ENCODE measurements at regions not wholly inside any gene's neighbourhood (a gene's known extent, or its start where the extent isn't known, plus 50 kb on each side); places are given as distances from the start of the nearest gene placed in this dataset.

- Histone ChIP-seq H3K9me2 (replicated peaks; ENCODE audit: insufficient read depth, low read length) (no peaks in the 10 kb centered on the region), H3K27me3 (replicated peaks; ENCODE audit: insufficient read depth, low read length) (no peaks in the 10 kb centered on the region), H3K9me3 (replicated peaks; ENCODE audit: insufficient read depth, low read length) (no peaks in the 10 kb centered on the region), H3K9ac (ENCODE audit: low read length) (no peak overlapping the region), H3K36me3 (replicated peaks; ENCODE audit: insufficient read depth, low read length) (no peaks in the 10 kb centered on the region), H2AFZ (ENCODE audit: low read length) (no peak overlapping the region), H3K4me3 (ENCODE audit: low read length) (no peak overlapping the region), H3K79me2 (ENCODE audit: low read length) (no peaks in the 10 kb centered on the region), H3K4me1 (ENCODE audit: low read length) (no peaks in the 10 kb centered on the region), H4K20me1 (ENCODE audit: insufficient read depth, low read length) (no peaks in the 10 kb centered on the region), H3K27ac (ENCODE audit: low read length) (no peak overlapping the region), H3K4me2 (ENCODE audit: low read depth, low read length) (no peak overlapping the region), H3F3A (ENCODE audit: insufficient read depth, low read length) (no peaks in the 10 kb centered on the region)
- TF ChIP-seq EZH2 (optimal IDR thresholded peaks at IDR 0.05; ENCODE audit: low read depth, low read length) (no peak), CTCF (IDR thresholded peaks at IDR 0.05; ENCODE audit: low read length) (no peak)
- DNase-seq: no peak
Observed at GRCh38 chr13:64924401-64924800, 2305.7 kb downstream of the PCDH9 start.

GRCh38 chr13:64917566-64917965 is 2312.6 kb downstream of the PCDH9 start:
- no peak overlapping the region for H3K4me3 ChIP-seq (ENCODE audit: low read length)
- H3K9me3 ChIP-seq (replicated peaks; ENCODE audit: insufficient read depth, low read length): no peaks in the 10 kb centered on the region
- TF ChIP-seq CTCF (IDR thresholded peaks at IDR 0.05; ENCODE audit: low read length) (no peak), EZH2 (optimal IDR thresholded peaks at IDR 0.05; ENCODE audit: low read depth, low read length) (no peak), EZH2phosphoT487 (IDR thresholded peaks at IDR 0.05; ENCODE audit: low read length) (no peak)
- DNase-seq: no peak
- no peaks in the 10 kb centered on the region for H3K36me3 ChIP-seq (replicated peaks; ENCODE audit: insufficient read depth, low read length)
- H3K79me2 ChIP-seq (ENCODE audit: low read length): no peaks in the 10 kb centered on the region
- H3K27me3 ChIP-seq (replicated peaks; ENCODE audit: insufficient read depth, low read length): no peaks in the 10 kb centered on the region
- H3K4me2 ChIP-seq (ENCODE audit: low read depth, low read length): no peak overlapping the region
- H4K20me1 ChIP-seq (ENCODE audit: insufficient read depth, low read length): no peaks in the 10 kb centered on the region
- H3K9me2 ChIP-seq (replicated peaks; ENCODE audit: insufficient read depth, low read length): no peaks in the 10 kb centered on the region
- H3K27ac ChIP-seq (ENCODE audit: low read length): no peak overlapping the region
- no peaks in the 10 kb centered on the region for H3F3A ChIP-seq (ENCODE audit: insufficient read depth, low read length)
- H2AFZ ChIP-seq (ENCODE audit: low read length): no peak overlapping the region
- H3K9ac ChIP-seq (ENCODE audit: low read length): no peak overlapping the region
- H3K4me1 ChIP-seq (ENCODE audit: low read length): no peaks in the 10 kb centered on the region

- H3K79me2 ChIP-seq (ENCODE audit: low read length): no peaks in the 10 kb centered on the region
- no peaks in the 10 kb centered on the region for H4K20me1 ChIP-seq (ENCODE audit: insufficient read depth, low read length)
- H3K9ac ChIP-seq (ENCODE audit: low read length): no peak overlapping the region
- no peaks in the 10 kb centered on the region for H3K9me3 ChIP-seq (replicated peaks; ENCODE audit: insufficient read depth, low read length)
- no peak overlapping the region for H3K27ac ChIP-seq (ENCODE audit: low read length)
- H2AFZ ChIP-seq (ENCODE audit: low read length): no peak overlapping the region
- H3K4me1 ChIP-seq (ENCODE audit: low read length): no peaks in the 10 kb centered on the region
- no peak for DNase-seq
- H3F3A ChIP-seq (ENCODE audit: insufficient read depth, low read length): no peaks in the 10 kb centered on the region
- H3K4me3 ChIP-seq (ENCODE audit: low read length): no peak overlapping the region
- H3K36me3 ChIP-seq (replicated peaks; ENCODE audit: insufficient read depth, low read length): no peaks in the 10 kb centered on the region
- no peak overlapping the region for H3K4me2 ChIP-seq (ENCODE audit: low read depth, low read length)
- no peaks in the 10 kb centered on the region for H3K9me2 ChIP-seq (replicated peaks; ENCODE audit: insufficient read depth, low read length)
- H3K27me3 ChIP-seq (replicated peaks; ENCODE audit: insufficient read depth, low read length): no peaks in the 10 kb centered on the region
- no peak for TF ChIP-seq EZH2 (optimal IDR thresholded peaks at IDR 0.05; ENCODE audit: low read depth, low read length)
- TF ChIP-seq EZH2phosphoT487 (IDR thresholded peaks at IDR 0.05; ENCODE audit: low read length): no peak
- no peak for TF ChIP-seq CTCF (IDR thresholded peaks at IDR 0.05; ENCODE audit: low read length)
Observed at GRCh38 chr13:64912141-64912540, 2318.0 kb downstream of the PCDH9 start.

Data from MM.1S (cell line).